ENCODE measurements at regions not wholly inside any gene's neighbourhood (a gene's known extent, or its start where the extent isn't known, plus 50 kb on each side); places are given as distances from the start of the nearest gene placed in this dataset.

- TF ChIP-seq CTCF (IDR thresholded peaks at IDR 0.05): no peak
- no peak for TF ChIP-seq POLR2A (IDR thresholded peaks at IDR 0.05)
Observed at GRCh38 chr14:104345621-104346462, 207.5 kb downstream of the KIF26A start.

All from adrenal gland (tissue), 5 donors.